ENCODE measurements at regions not wholly inside any gene's neighbourhood (a gene's known extent, or its start where the extent isn't known, plus 50 kb on each side); places are given as distances from the start of the nearest gene placed in this dataset.

DNA sequence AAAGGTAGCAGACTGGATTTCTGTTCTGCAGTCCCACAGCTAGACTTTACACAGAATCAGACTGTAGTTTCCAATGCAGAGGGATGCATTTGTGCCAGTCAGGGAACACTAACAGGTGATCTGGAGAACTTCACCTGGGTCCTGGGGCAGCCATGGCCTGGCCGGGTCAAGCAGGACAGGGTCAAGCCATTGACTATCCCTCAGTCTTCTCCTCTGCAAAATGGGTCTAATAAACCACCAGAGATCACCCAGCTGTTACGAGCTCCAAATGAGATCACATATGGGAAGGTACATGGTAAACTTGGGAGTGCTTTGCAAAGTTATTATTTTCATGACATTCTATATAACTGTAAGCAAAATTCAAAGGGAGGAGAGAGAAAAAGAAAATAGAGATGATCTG is 294.1 kb downstream of the CDCA7 start:
- TF ChIP-seq, protein P1, sequence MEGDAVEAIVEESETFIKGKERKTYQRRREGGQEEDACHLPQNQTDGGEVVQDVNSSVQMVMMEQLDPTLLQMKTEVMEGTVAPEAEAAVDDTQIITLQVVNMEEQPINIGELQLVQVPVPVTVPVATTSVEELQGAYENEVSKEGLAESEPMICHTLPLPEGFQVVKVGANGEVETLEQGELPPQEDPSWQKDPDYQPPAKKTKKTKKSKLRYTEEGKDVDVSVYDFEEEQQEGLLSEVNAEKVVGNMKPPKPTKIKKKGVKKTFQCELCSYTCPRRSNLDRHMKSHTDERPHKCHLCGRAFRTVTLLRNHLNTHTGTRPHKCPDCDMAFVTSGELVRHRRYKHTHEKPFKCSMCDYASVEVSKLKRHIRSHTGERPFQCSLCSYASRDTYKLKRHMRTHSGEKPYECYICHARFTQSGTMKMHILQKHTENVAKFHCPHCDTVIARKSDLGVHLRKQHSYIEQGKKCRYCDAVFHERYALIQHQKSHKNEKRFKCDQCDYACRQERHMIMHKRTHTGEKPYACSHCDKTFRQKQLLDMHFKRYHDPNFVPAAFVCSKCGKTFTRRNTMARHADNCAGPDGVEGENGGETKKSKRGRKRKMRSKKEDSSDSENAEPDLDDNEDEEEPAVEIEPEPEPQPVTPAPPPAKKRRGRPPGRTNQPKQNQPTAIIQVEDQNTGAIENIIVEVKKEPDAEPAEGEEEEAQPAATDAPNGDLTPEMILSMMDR (conservative IDR thresholded peaks at IDR 0.05; ENCODE audit: low read depth, low read length): no peak
- no peak for TF ChIP-seq EZH2 (IDR thresholded peaks at IDR 0.05; ENCODE audit: borderline replicate concordance, low read depth, low read length, poor library complexity, severe bottlenecking)

Data from A673 (cell line).